ENCODE measurements at regions not wholly inside any gene's neighbourhood (a gene's known extent, or its start where the extent isn't known, plus 50 kb on each side); places are given as distances from the start of the nearest gene placed in this dataset.

GRCh38 chr17:79192503-79193351 is 118.1 kb downstream of the ENGASE start:
- Mint-ChIP-seq H3K27me3 (peaks cover 25 to 65% (median 50%) of the 10 kb centered on the region in 5 donors), H3K27ac (no peak overlapping the region), H3K36me3 (peaks cover 0 to 5% (median 0%) of the 10 kb centered on the region in 5 donors), H3K4me1 (peaks cover 0 to 3% (median 0%) of the 10 kb centered on the region in 7 donors), H3K4me3 (no peak overlapping the region), H3K9me3 (peaks cover 0 to 2% (median 0%) of the 10 kb centered on the region in 11 donors)
- Histone ChIP-seq H3K4me3 (ENCODE audit: low read length) (no peak overlapping the region), H3K36me3 (ENCODE audit: control insufficient read depth in 2 of 3, insufficient read depth in 3 of 3, low read length in 3 of 3) (no peaks in the 10 kb centered on the region), H3K9me3 (ENCODE audit: control insufficient read depth in 2 of 3, low read length in 3 of 3) (no peaks in the 10 kb centered on the region), H3K27me3 (ENCODE audit: control insufficient read depth in 2 of 2, insufficient read depth in 2 of 2, low read length in 2 of 2) (no peaks in the 10 kb centered on the region), H3K4me1 (ENCODE audit: control insufficient read depth in 2 of 2, insufficient read depth in 2 of 2, low read length in 2 of 2) (no peaks in the 10 kb centered on the region), H3K27ac (ENCODE audit: low read depth, low read length) (no peak overlapping the region)
- POLR2A ChIA-PET: no interaction called here
- peak in 2 of 9 donors; percentile 16 to 40 for DNase-seq
- CTCF ChIA-PET: no interaction called here
- no peak for ATAC-seq
- intact Hi-C loops (cut with micrococcal nuclease): no loop called here

GRCh38 chr17:79191270-79191934 is 116.8 kb downstream of the ENGASE start:
- intact Hi-C loops (cut with micrococcal nuclease): no loop called here
- ChIA-PET POLR2A (no interaction called here), CTCF (interaction anchor here (1.0 kb wide), 1 partner anchor 201 kb away, joined by 3 read pairs; no protein-coding TSS in a partner anchor)
- Mint-ChIP-seq H3K9me3 (peaks cover 0 to 2% (median 0%) of the 10 kb centered on the region in 11 donors), H3K4me1 (peaks cover 0 to 3% (median 0%) of the 10 kb centered on the region in 7 donors), H3K36me3 (peaks cover 0 to 5% (median 0%) of the 10 kb centered on the region in 5 donors), H3K27me3 (peaks cover 29 to 66% (median 51%) of the 10 kb centered on the region in 5 donors), H3K27ac (no peak overlapping the region), H3K4me3 (no peak overlapping the region)
- no peaks in the 10 kb centered on the region for H3K36me3 ChIP-seq (ENCODE audit: control insufficient read depth in 2 of 3, insufficient read depth in 3 of 3, low read length in 3 of 3)
- no peak overlapping the region for H3K4me3 ChIP-seq (ENCODE audit: low read length)
- H3K9me3 ChIP-seq (ENCODE audit: control insufficient read depth in 2 of 3, low read length in 3 of 3): no peaks in the 10 kb centered on the region
- DNase-seq (no peak), ATAC-seq (no peak)
- no peaks in the 10 kb centered on the region for H3K4me1 ChIP-seq (ENCODE audit: control insufficient read depth in 2 of 2, insufficient read depth in 2 of 2, low read length in 2 of 2)
- H3K27me3 ChIP-seq (ENCODE audit: control insufficient read depth in 2 of 2, insufficient read depth in 2 of 2, low read length in 2 of 2): no peaks in the 10 kb centered on the region
- no peak overlapping the region for H3K27ac ChIP-seq (ENCODE audit: low read depth, low read length)

DNA sequence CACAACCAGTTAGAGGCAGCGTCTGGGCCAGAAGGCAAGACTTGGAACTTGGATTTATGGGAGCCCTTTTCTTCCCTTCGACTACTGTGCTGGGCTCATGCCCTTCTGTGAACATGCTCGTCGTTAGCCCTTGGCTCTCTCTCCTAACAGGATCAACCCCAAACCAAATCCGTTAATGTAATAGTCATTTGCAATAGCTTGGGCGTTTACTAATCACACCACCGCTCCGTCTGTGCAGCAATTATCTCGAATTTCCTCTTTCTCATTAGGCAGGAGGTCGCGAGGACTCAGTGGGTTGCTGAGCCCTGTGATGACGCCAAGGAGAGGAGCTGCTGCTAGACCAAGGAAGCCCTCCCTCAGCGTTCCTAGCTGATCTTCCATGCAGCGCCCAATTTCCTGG is 114.7 kb downstream of the ENGASE start:
- ChIA-PET CTCF (interaction anchor here (0.6 kb wide), 2 partner anchors 9 to 116 kb away, joined by 4 to 5 read pairs; no protein-coding TSS in a partner anchor), POLR2A (no interaction called here)
- Mint-ChIP-seq H3K27ac (no peak overlapping the region), H3K4me3 (no peak overlapping the region), H3K36me3 (peaks cover 0 to 5% (median 0%) of the 10 kb centered on the region in 5 donors), H3K27me3 (peaks cover 43 to 79% (median 59%) of the 10 kb centered on the region in 5 donors), H3K9me3 (no peaks in the 10 kb centered on the region), H3K4me1 (peaks cover 0 to 3% (median 0%) of the 10 kb centered on the region in 7 donors)
- no peak for ATAC-seq
- H3K9me3 ChIP-seq (ENCODE audit: control insufficient read depth in 2 of 3, low read length in 3 of 3): no peaks in the 10 kb centered on the region
- no peak overlapping the region for H3K27ac ChIP-seq (ENCODE audit: low read depth, low read length)
- H3K4me1 ChIP-seq (ENCODE audit: control insufficient read depth in 2 of 2, insufficient read depth in 2 of 2, low read length in 2 of 2): no peaks in the 10 kb centered on the region
- no peaks in the 10 kb centered on the region for H3K27me3 ChIP-seq (ENCODE audit: control insufficient read depth in 2 of 2, insufficient read depth in 2 of 2, low read length in 2 of 2)
- H3K36me3 ChIP-seq (ENCODE audit: control insufficient read depth in 2 of 3, insufficient read depth in 3 of 3, low read length in 3 of 3): no peaks in the 10 kb centered on the region
- H3K4me3 ChIP-seq (ENCODE audit: low read length): no peak overlapping the region
- DNase-seq: no peak
- intact Hi-C loops (cut with micrococcal nuclease): no loop called here

- ChIA-PET CTCF (interaction anchor here (0.6 kb wide), 1 partner anchor 9 kb away, joined by 5 read pairs; no protein-coding TSS in a partner anchor), POLR2A (no interaction called here)
- Histone ChIP-seq H3K27me3 (ENCODE audit: control insufficient read depth in 2 of 2, insufficient read depth in 2 of 2, low read length in 2 of 2) (no peaks in the 10 kb centered on the region), H3K36me3 (ENCODE audit: control insufficient read depth in 2 of 3, insufficient read depth in 3 of 3, low read length in 3 of 3) (no peaks in the 10 kb centered on the region), H3K27ac (ENCODE audit: low read depth, low read length) (no peak overlapping the region), H3K9me3 (ENCODE audit: control insufficient read depth in 2 of 3, low read length in 3 of 3) (no peaks in the 10 kb centered on the region), H3K4me1 (ENCODE audit: control insufficient read depth in 2 of 2, insufficient read depth in 2 of 2, low read length in 2 of 2) (no peaks in the 10 kb centered on the region), H3K4me3 (ENCODE audit: low read length) (no peak overlapping the region)
- DNase-seq: no peak
- peaks cover 48 to 83% (median 58%) of the 10 kb centered on the region in 5 donors for H3K27me3 Mint-ChIP-seq
- H3K9me3 Mint-ChIP-seq: no peaks in the 10 kb centered on the region
- H3K4me1 Mint-ChIP-seq: peaks cover 0 to 3% (median 0%) of the 10 kb centered on the region in 7 donors
- intact Hi-C loops (cut with micrococcal nuclease): no loop called here
- H3K4me3 Mint-ChIP-seq: no peak overlapping the region
- no peak for ATAC-seq
- H3K36me3 Mint-ChIP-seq: peaks cover 0 to 5% (median 0%) of the 10 kb centered on the region in 5 donors
- no peak overlapping the region for H3K27ac Mint-ChIP-seq
Measured at GRCh38 chr17:79188685-79189084, 114.1 kb downstream of the ENGASE start.

DNA sequence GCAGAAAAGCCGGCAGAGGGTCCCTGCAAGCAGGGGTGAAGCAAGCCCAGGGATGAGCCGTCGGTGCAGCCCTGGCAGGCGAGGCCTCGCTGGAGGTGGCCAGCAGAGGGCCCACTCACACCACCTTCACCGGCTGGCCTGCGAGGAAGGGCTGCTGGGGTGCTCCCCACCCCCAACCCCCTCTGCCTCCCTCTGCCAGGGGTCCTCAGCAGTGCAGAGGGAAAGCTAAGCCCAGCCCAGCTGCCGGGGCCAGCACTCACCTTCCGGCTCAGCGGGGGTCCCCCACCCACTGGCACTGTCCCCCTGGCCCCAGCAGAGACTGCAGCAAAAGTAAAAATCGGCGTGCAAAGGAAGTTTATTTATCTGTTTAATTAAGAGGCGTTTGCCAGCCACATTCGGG is 113.4 kb downstream of the ENGASE start:
- H3K27ac ChIP-seq (ENCODE audit: low read depth, low read length): no peak overlapping the region
- H3K4me3 ChIP-seq (ENCODE audit: low read length): no peak overlapping the region
- H3K9me3 ChIP-seq (ENCODE audit: control insufficient read depth in 2 of 3, low read length in 3 of 3): no peaks in the 10 kb centered on the region
- no peaks in the 10 kb centered on the region for H3K27me3 ChIP-seq (ENCODE audit: control insufficient read depth in 2 of 2, insufficient read depth in 2 of 2, low read length in 2 of 2)
- Mint-ChIP-seq H3K9me3 (no peaks in the 10 kb centered on the region), H3K27ac (no peak overlapping the region), H3K27me3 (peaks cover 47 to 83% (median 52%) of the 10 kb centered on the region in 5 donors), H3K4me1 (peaks cover 0 to 6% (median 0%) of the 10 kb centered on the region in 7 donors), H3K36me3 (peaks cover 0 to 5% (median 0%) of the 10 kb centered on the region in 5 donors), H3K4me3 (no peak overlapping the region)
- H3K4me1 ChIP-seq (ENCODE audit: control insufficient read depth in 2 of 2, insufficient read depth in 2 of 2, low read length in 2 of 2): no peaks in the 10 kb centered on the region
- DNase-seq: no peak
- ChIA-PET POLR2A (no interaction called here), CTCF (no interaction called here)
- no peaks in the 10 kb centered on the region for H3K36me3 ChIP-seq (ENCODE audit: control insufficient read depth in 2 of 3, insufficient read depth in 3 of 3, low read length in 3 of 3)
- intact Hi-C loops (cut with micrococcal nuclease): no loop called here
- no peak for ATAC-seq

DNA sequence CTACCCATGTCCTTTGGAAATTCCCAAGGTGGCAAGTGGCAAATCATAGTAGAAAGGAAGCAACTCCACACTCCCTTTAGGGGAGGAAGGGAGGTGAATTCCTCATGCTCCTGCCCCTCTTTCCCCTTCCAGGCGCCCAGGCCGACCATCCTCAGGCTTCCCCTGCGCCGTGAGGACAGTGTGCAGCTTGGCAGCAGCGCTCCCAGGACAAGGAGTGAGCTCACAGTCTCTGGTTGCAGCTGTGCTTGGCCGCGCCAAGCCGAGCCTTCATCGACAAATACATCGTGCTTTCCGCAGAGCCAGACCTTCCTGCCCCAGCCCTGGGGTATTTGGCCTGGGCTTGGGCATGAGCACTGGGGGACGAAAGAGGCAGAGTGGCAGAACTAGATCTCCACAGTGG is 112.6 kb downstream of the ENGASE start:
- H3K27ac ChIP-seq (ENCODE audit: low read depth, low read length): no peak overlapping the region
- H3K4me3 ChIP-seq (ENCODE audit: low read length): no peak overlapping the region
- H3K27me3 ChIP-seq (ENCODE audit: control insufficient read depth in 2 of 2, insufficient read depth in 2 of 2, low read length in 2 of 2): no peaks in the 10 kb centered on the region
- H3K36me3 ChIP-seq (ENCODE audit: control insufficient read depth in 2 of 3, insufficient read depth in 3 of 3, low read length in 3 of 3): no peaks in the 10 kb centered on the region
- CTCF ChIA-PET: no interaction called here
- Mint-ChIP-seq H3K27ac (no peak overlapping the region), H3K4me1 (peaks cover 0 to 6% (median 0%) of the 10 kb centered on the region in 7 donors), H3K27me3 (peaks cover 42 to 76% (median 46%) of the 10 kb centered on the region in 5 donors), H3K9me3 (no peaks in the 10 kb centered on the region), H3K36me3 (peaks cover 0 to 5% (median 0%) of the 10 kb centered on the region in 5 donors), H3K4me3 (no peak overlapping the region)
- DNase-seq (no peak), ATAC-seq (no peak)
- no peaks in the 10 kb centered on the region for H3K9me3 ChIP-seq (ENCODE audit: control insufficient read depth in 2 of 3, low read length in 3 of 3)
- POLR2A ChIA-PET: no interaction called here
- H3K4me1 ChIP-seq (ENCODE audit: control insufficient read depth in 2 of 2, insufficient read depth in 2 of 2, low read length in 2 of 2): no peaks in the 10 kb centered on the region
- intact Hi-C loops (cut with micrococcal nuclease): no loop called here

Measured in naive thymus-derived CD4-positive, alpha-beta T cell (primary cell).